D721Med (cell line): ENCODE measurements at regions not wholly inside any gene's neighbourhood (a gene's known extent, or its start where the extent isn't known, plus 50 kb on each side); places are given as distances from the start of the nearest gene placed in this dataset.

Source experiments
- DNase-seq: peaks from one replicate; pipeline ENCODE4 v3.0.0; 2011; ENCODE audit warnings: low spot score; ENCODE audit not compliant: insufficient read length
- FAIRE-seq: peaks from 2 replicates; lab custom pipeline; 2011; peaks lifted over from hg19 to GRCh38; lab: Jason Lieb, UNC
- CTCF ChIP-seq: IDR thresholded peaks from 2 replicates; pipeline ENCODE4 v1.5.1; 2012; ENCODE audit warnings: mild to moderate bottlenecking, control low read depth; ENCODE audit not compliant: insufficient read depth; ENCODE audit errors: missing control alignments

- TF ChIP-seq CTCF = no peak
- no peak for DNase-seq
- no peak for FAIRE-seq
Observed at GRCh38 chr16:64738321-64738960, 383.4 kb downstream of the CDH11 start.

GRCh38 chr16:64736857-64737256 is 385.0 kb downstream of the CDH11 start:
- TF ChIP-seq CTCF = no peak
- no peak for DNase-seq
- no peak for FAIRE-seq

GRCh38 chr16:64731891-64732290 is 390.0 kb downstream of the CDH11 start:
- DNase-seq (no peak), FAIRE-seq (no peak)
- no peak for TF ChIP-seq CTCF

- FAIRE-seq (no peak), DNase-seq (no peak)
- TF ChIP-seq CTCF = no peak
Observed at GRCh38 chr16:64730261-64730660, 391.6 kb downstream of the CDH11 start.

- no peak for FAIRE-seq
- no peak for TF ChIP-seq CTCF
- no peak for DNase-seq
Observed at GRCh38 chr16:64724339-64724738, 397.5 kb downstream of the CDH11 start.

- TF ChIP-seq CTCF = no peak
- DNase-seq = no peak
- no peak for FAIRE-seq
Observed at GRCh38 chr16:64718486-64718885, 403.4 kb downstream of the CDH11 start.

- no peak for TF ChIP-seq CTCF
- DNase-seq = no peak
- no peak for FAIRE-seq
Observed at GRCh38 chr16:64717871-64718270, 404.0 kb downstream of the CDH11 start.
